K562 (cell line): ENCODE measurements at regions not wholly inside any gene's neighbourhood (a gene's known extent, or its start where the extent isn't known, plus 50 kb on each side); places are given as distances from the start of the nearest gene placed in this dataset.

ENCODE experiments used
- ATAC-seq: fragments of 200-7000 bp; cut with Tn5 transposase; 3 replicates; pipeline ENCODE4 v1.9.1; 2020; ENCODE audit warnings: moderate library complexity
- BruUV-seq: library from RNA; stranded (reverse); fragments of 400-500 nt; replicated peaks from 2 replicates; lab custom pipeline; 2021; lab: Mats Ljungman, UMichigan
- CTCF ChIA-PET: fragments of 300-600 bp; formaldehyde crosslinking; extraction: SDS; loops from one replicate; lab custom pipeline; 2021; ENCODE audit warnings: low intra/inter-chr PET ratio; lab: Yijun Ruan, JAX
- POLR2A ChIA-PET: fragments of 300-600, 350-650 bp; sonication (Branson Sonifier 250); formaldehyde crosslinking; extraction: SDS; loops from one replicate; lab custom pipeline; 2021; ENCODE audit warnings: antibody characterized with exemption, inconsistent platforms; lab: Yijun Ruan, JAX
- DNase-seq, 4 experiments: peaks; one replicate each; pipeline versions ENCODE4 v3.0.0 to v3.0.0-alpha.2; 2011 to 2018; ENCODE audit warnings: low spot score in 3 of 4, mixed read lengths in 3 of 4; ENCODE audit errors: extremely low read depth in 1 of 4
- FAIRE-seq: peaks from 2 replicates; lab custom pipeline; 2011; peaks lifted over from hg19 to GRCh38; lab: Jason Lieb, UNC
- H2AFZ ChIP-seq: 2 replicates; pipeline ENCODE4 v1.6.0; 2011; ENCODE audit warnings: low read depth, low read length, control low read depth, inconsistent platforms
- H3K27ac ChIP-seq: fragments of 200-600 bp; 3 replicates; pipeline ENCODE4 v1.8.0; 2011; ENCODE audit warnings: low read depth, mild to moderate bottlenecking, control low read depth, inconsistent platforms, low read length, moderate library complexity, mixed read lengths; ENCODE audit errors: extremely low read depth
- H3K27me3 ChIP-seq, 2 experiments: fragments of 300-600 bp in 1 of 2; 2 replicates in 1 of 2; 3 replicates in 1 of 2; pipeline versions ENCODE4 v1.6.0 to v1.8.0; 2011; ENCODE audit warnings: inconsistent platforms in 2 of 2, low read length in 2 of 2, mild to moderate bottlenecking in 1 of 2, mixed read lengths in 1 of 2, moderate library complexity in 1 of 2; ENCODE audit not compliant: control insufficient read depth in 2 of 2, insufficient read depth in 2 of 2
- H3K36me3 ChIP-seq: fragments of 300-600 bp; 3 replicates; pipeline ENCODE4 v1.8.0; 2011; ENCODE audit warnings: mild to moderate bottlenecking, low read length, inconsistent platforms; ENCODE audit not compliant: control insufficient read depth, insufficient read depth
- H3K4me1 ChIP-seq, 2 experiments: fragments of 200-600 bp in 1 of 2; replicated peaks in 1 of 2; 2 replicates in 1 of 2; 3 replicates in 1 of 2; pipeline versions ENCODE4 v1.5.1 to v1.8.0; 2011; ENCODE audit warnings: inconsistent platforms in 2 of 2, low read length in 2 of 2, mild to moderate bottlenecking in 1 of 2, mixed read lengths in 1 of 2, moderate library complexity in 1 of 2; ENCODE audit not compliant: control insufficient read depth in 2 of 2, insufficient read depth in 2 of 2
- H3K4me2 ChIP-seq: 2 replicates; pipeline ENCODE4 v1.6.1; 2011; ENCODE audit warnings: low read length, control low read depth, inconsistent platforms, mixed read lengths; ENCODE audit not compliant: insufficient read depth
- H3K4me3 ChIP-seq: fragments of 200-600 bp; sonication (generic), shearing (Covaris generic); 2 replicates; pipeline ENCODE4 v1.5.1; 2016; ENCODE audit warnings: control low read depth, inconsistent platforms
- H3K79me2 ChIP-seq: fragments of 200-600 bp; 3 replicates; pipeline ENCODE4 v1.8.0; 2011; ENCODE audit warnings: low read length, inconsistent platforms; ENCODE audit not compliant: control insufficient read depth, insufficient read depth
- H3K9ac ChIP-seq, 2 experiments: 2 replicates each; pipeline versions ENCODE4 v1.6.0 to v1.6.1; 2011; ENCODE audit warnings: low read depth in 2 of 2, low read length in 2 of 2, control low read depth in 1 of 2, inconsistent platforms in 1 of 2, mild to moderate bottlenecking in 1 of 2, mixed read lengths in 1 of 2; ENCODE audit not compliant: insufficient read depth in 1 of 2
- H3K9me1 ChIP-seq: one replicate; pipeline ENCODE4 v1.6.0; 2011; ENCODE audit warnings: inconsistent platforms, mild to moderate bottlenecking, low read length, moderate library complexity; ENCODE audit not compliant: control insufficient read depth, insufficient read depth
- H3K9me3 ChIP-seq: replicated peaks from 2 replicates; pipeline ENCODE4 v1.5.1; 2011; ENCODE audit warnings: low read depth, low read length, inconsistent platforms; ENCODE audit not compliant: control insufficient read depth, insufficient read depth
- H4K20me1 ChIP-seq: replicated peaks from 2 replicates; pipeline ENCODE4 v1.6.1; 2011; ENCODE audit warnings: low read length, inconsistent platforms, mixed read lengths; ENCODE audit not compliant: control insufficient read depth, insufficient read depth
- ERF ChIP-seq: fragments of 450-650 bp; formaldehyde crosslinking; IDR thresholded peaks from 2 replicates; pipeline ENCODE4 v1.4.0; 2020; ENCODE audit warnings: mild to moderate bottlenecking, mixed read lengths
- FOXM1 ChIP-seq, 2 experiments: fragments of 450-650 bp in 1 of 2; sonication (generic) in 1 of 2; formaldehyde crosslinking in 1 of 2; IDR thresholded peaks; 2 replicates each; pipeline versions ENCODE4 v1.6.1 to v1.9.0; 2017 to 2022; ENCODE audit warnings: low read depth in 2 of 2, mild to moderate bottlenecking in 2 of 2, missing genetic modification reagents in 1 of 2, moderate library complexity in 1 of 2
- MCM7 ChIP-seq, 2 experiments: fragments of 450-650 bp; IDR thresholded peaks; 2 replicates each; pipeline ENCODE4 v1.6.1; 2016 to 2018
- MITF ChIP-seq: IDR thresholded peaks from 2 replicates; pipeline ENCODE4 v1.6.1; 2014; ENCODE audit warnings: antibody characterized with exemption
- SRSF9 ChIP-seq: fragments of 200-400 bp; formaldehyde crosslinking; IDR thresholded peaks from 2 replicates; pipeline ENCODE4 v1.6.1; 2017; ENCODE audit warnings: low read depth, low read length, borderline replicate concordance
- STAT5A ChIP-seq: IDR thresholded peaks from 2 replicates; pipeline ENCODE4 v1.6.1; 2012; ENCODE audit warnings: low read length, inconsistent platforms, borderline replicate concordance
- ZMIZ1 ChIP-seq, 2 experiments: fragments of 150-350 bp in 1 of 2; IDR thresholded peaks; 2 replicates each; pipeline ENCODE4 v1.6.1; 2012 to 2016; ENCODE audit warnings: low read depth in 2 of 2, low read length in 2 of 2, mild to moderate bottlenecking in 1 of 2, moderate library complexity in 1 of 2
- ZNF318 ChIP-seq, 2 experiments: fragments of 450-650 bp; IDR thresholded peaks; 2 replicates each; pipeline ENCODE4 v1.6.1; 2016; ENCODE audit warnings: mild to moderate bottlenecking in 2 of 2, borderline replicate concordance in 1 of 2, low read depth in 1 of 2, moderate library complexity in 1 of 2
- ZNF780A ChIP-seq: fragments of 250-450 bp; sonication (Bioruptor Pico); IDR thresholded peaks from 2 replicates; pipeline ENCODE4 v1.5.0; 2021; ENCODE audit warnings: mild to moderate bottlenecking
- WGBS: fragments of 100-300 bp; shearing (Covaris generic); methylation state at CpG from one replicate; pipeline ENCODE4 v1.1.6; 2016; ENCODE audit warnings: low coverage, mixed read lengths; ENCODE audit not compliant: insufficient coverage; ENCODE audit errors: missing lambda C conversion rate; 5-methylcytosine and 5-hydroxymethylcytosine counted together
- in situ Hi-C: fragments of 300-500 bp; cut with MboI; formaldehyde crosslinking; loops from 4 replicates; pipeline ENCODE4 v1.15.0; 2018; ENCODE audit warnings: inconsistent platforms, mixed read lengths
- intact Hi-C: fragments of 100-400 bp; cut with micrococcal nuclease; formaldehyde crosslinking; loops from 2 replicates; pipeline ENCODE4 v1.14.2; 2022

GRCh38 chr13:83765796-83766195 lies 116.5 kb downstream of the SLITRK1 start:
- no peaks in the 10 kb centered on the region for H3K27me3 ChIP-seq
- FAIRE-seq (no peak), DNase-seq (no peak), ATAC-seq (no peak)
- no peak overlapping the region for H3K27ac ChIP-seq
- intact Hi-C loops, result no loop called here
- H3K9me3 ChIP-seq, result no peaks in the 10 kb centered on the region
- in situ Hi-C loops, result no loop called here
- no peaks in the 10 kb centered on the region for H3K36me3 ChIP-seq
- no TSS peak for BruUV-seq
- H3K79me2 ChIP-seq, result no peaks in the 10 kb centered on the region
- no peak overlapping the region for H2AFZ ChIP-seq
- H3K9me1 ChIP-seq, result no peaks in the 10 kb centered on the region
- no peak overlapping the region for H3K4me2 ChIP-seq
- H4K20me1 ChIP-seq, result no peaks in the 10 kb centered on the region
- H3K4me1 ChIP-seq, result no peaks in the 10 kb centered on the region
- H3K4me3 ChIP-seq, result no peak overlapping the region
- 0% methylated on average over 1 of the region's 1 CpG for WGBS
- no peak overlapping the region for H3K9ac ChIP-seq
- ChIA-PET CTCF (no interaction called here), POLR2A (no interaction called here)
- TF ChIP-seq ZNF780A (CRISPR knock-in tag), result no peak
- no peak for TF ChIP-seq MITF
- no peak for TF ChIP-seq ZNF318 (IDR thresholded peaks at IDR 0.05; ENCODE audit: borderline replicate concordance in 1 of 2, low read depth in 1 of 2)
- no peak for TF ChIP-seq MCM7 (IDR thresholded peaks at IDR 0.05)
- no peak for TF ChIP-seq FOXM1 (IDR thresholded peaks at IDR 0.05; ENCODE audit: low read depth)
- TF ChIP-seq FOXM1 (CRISPR knock-in tag; IDR thresholded peaks at IDR 0.05; ENCODE audit: low read depth), result no peak
- no peak for TF ChIP-seq SRSF9
- TF ChIP-seq ZMIZ1 (IDR thresholded peaks at IDR 0.05; ENCODE audit: low read depth in 2 of 2, low read length in 2 of 2), result no peak
- no peak for TF ChIP-seq STAT5A
- TF ChIP-seq ERF, result no peak
